HPDE6-E6E7 (cell line): ENCODE measurements at regions not wholly inside any gene's neighbourhood (a gene's known extent, or its start where the extent isn't known, plus 50 kb on each side); places are given as distances from the start of the nearest gene placed in this dataset.

Experiments
- DNase-seq: peaks from one replicate; pipeline ENCODE4 v3.0.0; 2011; ENCODE audit warnings: missing footprints; ENCODE audit errors: extremely low spot score

DNA sequence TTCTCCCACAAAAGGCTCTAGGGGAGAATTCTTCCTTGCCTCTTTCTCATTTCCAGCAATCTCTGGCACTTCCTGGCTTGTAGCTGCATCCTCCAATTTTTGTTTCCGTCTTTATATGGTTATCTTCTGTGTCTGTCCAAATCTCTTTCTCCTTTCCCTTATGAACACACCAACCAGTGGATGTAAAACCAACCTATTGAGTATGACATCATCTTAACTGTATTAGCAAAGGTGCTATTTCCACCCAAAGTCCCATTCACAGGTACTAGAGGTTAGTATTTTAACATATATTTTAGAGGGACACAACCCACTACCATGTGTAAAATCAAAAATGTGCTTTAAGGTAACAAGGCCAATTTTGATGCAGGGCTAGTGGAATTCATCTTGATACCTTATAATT lies 129.0 kb downstream of the RAP2A start:
- no peak for DNase-seq

DNA sequence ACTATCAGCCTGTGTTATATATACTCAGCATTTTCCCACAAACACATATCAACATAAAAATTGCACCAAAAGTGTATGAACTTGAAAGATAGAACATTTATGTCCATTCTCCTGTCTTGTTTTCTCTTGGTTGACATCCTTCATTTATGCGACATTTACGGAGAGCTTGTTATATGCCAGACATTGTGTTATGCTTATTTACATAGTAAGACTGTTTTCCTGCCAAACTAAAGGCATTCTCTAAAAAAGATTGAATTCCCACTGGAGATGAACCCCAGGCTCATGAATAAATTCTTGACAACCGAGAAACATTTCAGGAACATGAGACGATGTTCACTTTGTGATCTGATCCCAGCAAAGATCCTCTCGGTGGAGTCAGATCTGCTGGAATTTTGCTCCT lies 131.0 kb downstream of the RAP2A start:
- no peak for DNase-seq

DNA sequence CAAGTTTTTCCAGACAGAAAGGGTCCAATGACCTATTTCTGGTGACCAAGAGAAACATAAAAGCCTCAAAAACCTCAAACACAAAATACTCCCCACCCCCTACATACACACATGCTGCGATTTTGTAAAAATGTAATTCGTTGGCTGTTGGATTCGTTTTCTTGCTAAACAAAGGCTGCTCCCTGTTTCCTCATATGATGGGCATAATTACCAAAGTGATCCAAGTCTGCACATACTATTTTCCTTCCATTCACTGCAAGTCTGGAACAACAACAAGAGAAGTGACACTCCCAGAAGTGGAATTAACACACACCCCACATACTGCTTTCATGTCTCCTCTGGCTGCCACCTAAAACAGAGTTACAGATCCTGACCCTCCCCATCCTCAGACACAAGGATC lies 131.9 kb downstream of the RAP2A start:
- DNase-seq = no peak

DNA sequence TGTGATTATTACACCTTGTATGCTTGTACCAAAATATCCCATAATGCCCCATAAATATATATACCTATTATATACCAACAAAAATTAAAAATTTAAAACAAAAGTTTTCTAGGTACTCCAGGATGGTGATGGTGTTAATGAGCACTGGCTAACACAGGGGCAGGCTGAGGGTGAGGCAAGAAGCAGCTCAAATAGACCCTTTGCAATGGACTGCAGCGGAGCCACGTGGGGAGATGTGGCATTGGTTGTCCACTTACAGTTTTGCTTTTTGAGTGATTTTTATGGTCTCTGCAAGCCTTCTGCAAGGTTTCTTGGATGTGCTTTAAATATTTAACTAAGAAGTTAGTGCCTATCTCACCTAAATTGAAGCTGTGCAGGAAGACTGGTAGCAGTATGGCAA lies 132.9 kb downstream of the RAP2A start:
- no peak for DNase-seq

DNA sequence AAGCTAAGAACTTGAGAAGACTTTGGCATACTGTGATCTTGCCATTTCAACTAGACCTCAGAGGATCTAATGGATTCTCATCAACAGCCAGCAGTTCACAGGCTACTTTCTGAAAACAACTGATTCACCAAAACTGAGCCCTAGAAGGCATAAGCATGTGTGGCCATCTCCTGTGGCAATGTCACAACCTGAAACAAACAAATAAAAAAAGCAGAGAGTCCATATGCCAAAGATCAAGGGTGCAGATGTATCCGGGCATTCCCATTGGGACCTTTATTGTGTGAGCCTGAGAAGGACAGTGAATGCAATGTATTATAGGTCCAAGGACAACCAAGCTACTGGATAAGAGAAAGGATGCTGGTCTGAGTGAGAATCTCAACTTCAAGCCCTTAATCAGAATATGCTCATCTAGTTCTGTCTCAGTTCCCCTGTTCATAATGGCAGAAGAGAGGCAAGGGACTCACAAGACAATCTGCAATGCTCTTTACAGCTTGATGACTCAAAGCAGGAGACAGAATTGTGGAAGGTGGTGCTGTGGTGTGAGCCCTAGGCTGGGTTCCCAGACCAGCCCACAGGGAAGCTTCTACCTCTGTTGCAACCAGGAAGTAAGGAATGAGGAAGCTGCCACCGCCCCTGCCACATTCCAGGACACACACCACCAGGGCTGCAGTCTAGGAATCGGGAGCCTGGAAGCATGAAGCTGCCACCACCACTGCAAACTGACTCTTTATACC lies 133.7 kb downstream of the RAP2A start:
- peak; percentile 5 for DNase-seq

DNA sequence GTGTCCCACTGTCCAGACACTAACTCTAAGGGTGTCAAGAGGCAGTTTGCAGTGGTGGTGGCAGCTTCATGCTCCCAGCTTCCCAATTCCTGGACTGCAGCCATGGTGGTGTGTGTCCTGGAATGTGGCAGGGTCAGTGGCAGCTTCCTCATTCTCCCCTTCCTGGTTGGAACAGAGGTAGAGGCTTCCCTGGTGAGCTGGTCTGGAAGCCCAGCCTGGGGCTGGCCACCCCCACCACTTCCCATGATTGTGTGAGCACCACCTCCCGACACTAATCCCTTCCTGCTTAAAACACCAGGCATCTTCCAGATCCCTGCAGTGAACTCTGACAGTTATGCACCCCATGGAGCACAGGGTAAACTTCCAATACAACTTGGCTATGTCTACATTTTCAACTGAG lies 134.9 kb downstream of the RAP2A start:
- DNase-seq = no peak

DNA sequence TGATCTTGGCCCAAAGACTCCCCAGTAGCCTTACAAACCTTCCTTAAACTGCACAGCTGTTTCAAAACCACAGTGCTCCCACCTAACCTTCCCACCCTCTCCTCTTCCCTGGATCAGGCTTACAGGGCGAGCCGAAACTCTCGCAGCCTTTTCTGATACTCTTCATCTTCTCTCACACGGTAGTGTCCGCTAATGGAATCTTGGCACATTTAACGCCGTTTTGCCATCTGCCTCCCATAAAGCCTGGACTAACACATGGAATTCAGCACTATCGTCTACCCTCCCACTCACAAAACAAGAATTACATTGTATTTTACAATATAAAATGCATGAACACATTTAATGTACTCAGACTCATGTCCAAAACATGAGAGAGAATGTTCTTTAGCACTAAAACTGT lies 135.9 kb downstream of the RAP2A start:
- no peak for DNase-seq

DNA sequence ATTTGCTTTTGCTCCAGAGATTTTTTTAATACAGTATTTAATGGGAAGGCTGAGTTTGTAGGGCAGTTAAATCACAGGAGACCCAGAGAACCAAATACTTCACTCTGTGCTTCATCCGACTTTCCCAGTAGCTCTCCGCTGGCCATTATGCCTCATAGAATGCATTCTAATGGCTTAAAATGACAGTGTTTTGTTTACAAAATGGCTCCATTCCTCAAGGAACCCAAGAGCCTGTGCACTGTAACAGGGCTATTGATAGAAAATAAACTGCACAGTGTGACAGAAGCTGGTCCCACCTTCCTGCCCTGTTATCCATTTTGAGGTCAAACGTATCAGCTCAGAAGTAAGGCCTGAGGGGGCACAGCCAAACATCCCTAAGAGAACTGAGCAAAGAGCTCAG lies 136.5 kb downstream of the RAP2A start:
- no peak for DNase-seq

DNA sequence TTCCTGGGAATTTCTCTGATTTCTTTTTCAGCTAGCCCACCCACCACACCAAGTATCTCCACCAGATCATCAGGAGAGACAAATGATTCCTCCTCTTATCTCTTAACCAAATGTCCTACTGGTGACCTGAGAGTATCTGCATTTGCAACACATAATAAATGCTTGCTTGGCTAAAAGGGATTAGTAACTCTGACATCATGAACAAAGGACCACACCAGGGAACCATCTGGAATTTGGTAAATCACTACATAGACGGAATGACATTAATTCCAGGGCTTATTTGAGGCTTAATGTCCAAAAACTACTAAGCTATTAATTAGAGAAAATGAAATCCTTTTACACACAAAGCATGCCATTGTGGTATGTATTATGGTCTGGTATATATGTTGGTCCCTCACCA lies 139.0 kb downstream of the RAP2A start:
- no peak for DNase-seq

DNA sequence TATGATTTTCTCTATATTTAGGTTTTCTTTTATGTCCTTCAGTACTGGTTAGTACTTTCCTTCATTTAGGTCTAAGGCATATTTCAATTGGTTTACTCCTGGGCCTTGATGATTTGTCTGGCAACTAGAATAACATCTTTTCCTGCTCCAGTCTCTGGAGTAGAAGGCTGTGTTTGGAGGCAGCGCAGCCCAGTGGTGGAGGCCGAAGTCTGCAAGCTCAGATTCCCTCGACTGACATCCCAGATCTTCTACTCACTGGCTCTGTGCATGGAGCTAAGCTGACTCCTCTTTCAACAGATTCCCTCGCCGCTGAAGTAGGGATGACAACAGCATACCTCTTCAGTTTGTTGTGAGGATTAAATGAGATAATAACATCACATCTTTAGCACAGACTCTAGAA lies 141.0 kb downstream of the RAP2A start:
- DNase-seq = no peak

DNA sequence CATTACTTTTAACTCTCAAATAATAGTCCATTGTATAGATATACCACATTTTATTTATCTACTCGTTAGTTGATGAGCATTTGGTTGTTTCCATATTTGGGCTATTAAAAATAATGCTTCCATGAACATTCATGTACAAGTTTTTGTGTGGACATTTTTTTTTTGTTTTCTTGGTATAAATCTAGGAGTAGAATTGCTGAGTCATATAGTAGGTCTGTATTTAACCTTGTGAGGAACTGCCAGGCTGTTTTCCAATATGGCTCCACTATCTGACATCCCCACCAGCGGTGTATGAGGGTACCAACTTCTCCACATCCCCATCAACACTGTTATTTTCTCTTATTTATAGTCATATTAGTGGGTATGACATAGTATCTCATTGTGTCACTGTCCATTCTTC lies 143.1 kb downstream of the RAP2A start:
- no peak for DNase-seq

DNA sequence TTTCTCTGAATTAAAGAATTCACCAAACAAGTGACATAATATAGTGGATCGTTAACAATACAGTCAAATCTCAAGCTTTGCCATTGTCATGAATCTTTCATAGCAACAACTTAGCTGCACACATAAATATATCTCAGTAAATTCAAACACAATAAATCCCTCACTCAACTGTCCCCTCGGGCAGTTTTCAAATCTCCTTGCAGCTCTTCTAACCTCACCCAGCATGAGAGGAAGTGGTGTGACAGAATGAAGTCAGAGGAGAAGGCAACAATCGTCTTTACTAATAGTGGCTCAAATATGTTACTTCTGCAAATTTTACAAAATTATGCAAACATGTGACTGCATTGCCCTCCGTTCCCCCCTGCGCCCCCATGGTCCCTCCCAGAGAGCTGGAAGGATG lies 148.2 kb downstream of the RAP2A start:
- DNase-seq = no peak

DNA sequence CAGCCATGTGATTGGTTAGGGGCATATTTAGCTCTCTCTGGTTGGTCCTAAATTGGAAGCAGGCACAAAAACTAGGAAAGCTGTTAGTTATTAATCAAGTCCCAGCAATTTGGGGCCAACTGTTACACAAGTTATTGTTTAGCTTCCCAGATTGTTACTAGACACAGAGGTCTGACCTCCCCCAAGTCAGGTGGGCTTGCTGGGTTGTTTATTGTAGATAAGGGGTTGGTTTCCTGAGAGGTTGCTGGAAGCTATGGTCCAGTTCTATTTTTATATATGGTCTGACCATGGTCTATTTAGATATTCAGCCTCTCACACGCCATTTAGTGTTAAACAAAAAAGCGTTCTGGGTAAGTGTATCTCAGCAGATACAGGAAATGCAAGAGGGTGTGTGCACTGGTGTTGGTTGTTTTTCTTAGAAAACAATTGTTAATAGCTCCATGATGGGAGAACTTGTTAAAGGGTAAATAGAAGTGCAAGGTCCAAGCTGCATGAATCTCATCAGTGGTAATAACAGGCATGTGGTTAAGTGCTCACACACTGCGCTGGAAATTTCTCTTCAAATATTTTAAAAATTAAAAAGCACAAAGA lies 150.0 kb downstream of the RAP2A start:
- no peak for DNase-seq

DNA sequence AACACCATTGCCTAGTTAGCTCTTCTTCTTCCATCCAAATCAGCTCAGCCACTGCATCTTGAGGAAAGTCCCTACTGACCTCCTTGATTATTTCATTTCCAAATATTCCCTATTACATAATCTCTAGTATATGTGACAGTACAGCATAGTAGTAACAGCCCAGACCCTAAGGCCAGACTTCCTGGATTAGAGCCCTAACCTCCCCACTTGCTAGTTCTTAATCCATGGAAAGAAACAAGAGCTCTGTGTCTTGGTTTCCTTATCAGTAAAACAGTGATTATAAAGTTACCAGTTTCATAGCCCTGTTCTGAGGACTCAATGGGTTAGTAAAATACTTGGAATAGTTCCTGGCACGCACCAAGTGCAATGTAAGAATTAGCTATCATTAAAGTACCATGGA lies 153.0 kb downstream of the RAP2A start:
- no peak for DNase-seq

DNA sequence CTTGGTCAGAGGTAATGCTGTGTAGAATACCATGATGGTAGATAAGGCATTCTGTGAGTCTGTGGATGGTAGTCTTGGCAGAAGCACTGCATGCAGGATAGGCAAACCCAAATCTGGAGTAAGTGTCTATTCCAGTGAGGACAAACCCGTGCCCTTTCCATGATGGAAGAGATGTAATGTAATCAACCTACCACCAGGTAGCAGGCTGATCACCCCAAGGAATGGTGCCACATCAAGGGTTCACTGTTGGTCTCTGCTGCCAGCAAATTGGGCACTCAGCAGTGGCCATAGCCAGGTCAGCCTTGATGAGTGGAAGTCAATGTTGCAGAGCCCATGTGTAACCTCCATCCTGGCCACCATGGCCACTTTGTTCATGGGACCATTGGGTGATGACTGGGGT lies 155.0 kb downstream of the RAP2A start:
- DNase-seq = no peak

DNA sequence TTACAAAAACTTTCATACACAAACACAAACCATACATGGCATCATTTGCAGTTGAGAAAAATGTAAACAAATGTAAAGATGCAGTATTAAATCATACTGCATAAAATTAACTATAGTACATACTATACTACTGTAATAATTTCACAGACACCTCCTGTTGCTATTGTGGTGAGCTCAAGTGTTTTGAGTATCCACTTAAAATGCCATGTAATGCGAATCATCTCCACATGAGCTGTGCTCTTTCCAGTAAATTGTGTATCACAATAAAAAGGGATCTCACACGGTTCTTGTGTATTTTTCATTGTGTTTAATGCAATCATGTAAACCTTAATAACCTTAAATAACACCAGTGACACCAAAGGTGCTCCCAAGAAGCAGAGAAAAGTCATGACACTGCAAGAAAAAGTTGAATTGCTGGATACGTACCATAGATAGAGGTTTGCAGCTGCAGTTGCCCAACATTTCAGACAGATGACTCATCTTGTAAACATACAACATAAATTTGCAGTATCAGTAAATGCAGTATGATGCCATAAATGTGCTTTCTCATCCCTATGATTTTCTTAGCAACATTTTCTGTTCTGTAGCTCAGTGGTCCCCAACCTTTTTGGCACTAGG lies 166.6 kb downstream of the RAP2A start:
- DNase-seq = no peak

DNA sequence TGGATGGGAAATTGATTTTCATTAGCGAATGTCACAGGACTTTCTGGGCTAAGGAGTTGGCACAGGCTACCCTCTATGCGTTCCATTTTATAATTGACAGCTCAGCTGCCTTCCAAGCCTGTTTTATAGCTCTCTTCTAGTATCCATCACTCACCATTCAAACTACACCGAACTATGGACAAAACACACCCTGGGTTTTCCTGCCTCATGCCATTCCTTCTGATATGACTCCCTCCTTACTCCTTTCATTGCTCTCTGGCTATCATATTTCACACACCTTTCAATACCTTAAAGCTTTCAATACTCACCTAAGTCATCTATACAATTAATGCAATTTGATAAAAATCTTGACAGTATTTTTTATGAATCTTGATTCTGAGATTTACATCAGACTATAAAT lies 181.3 kb downstream of the RAP2A start:
- no peak for DNase-seq

DNA sequence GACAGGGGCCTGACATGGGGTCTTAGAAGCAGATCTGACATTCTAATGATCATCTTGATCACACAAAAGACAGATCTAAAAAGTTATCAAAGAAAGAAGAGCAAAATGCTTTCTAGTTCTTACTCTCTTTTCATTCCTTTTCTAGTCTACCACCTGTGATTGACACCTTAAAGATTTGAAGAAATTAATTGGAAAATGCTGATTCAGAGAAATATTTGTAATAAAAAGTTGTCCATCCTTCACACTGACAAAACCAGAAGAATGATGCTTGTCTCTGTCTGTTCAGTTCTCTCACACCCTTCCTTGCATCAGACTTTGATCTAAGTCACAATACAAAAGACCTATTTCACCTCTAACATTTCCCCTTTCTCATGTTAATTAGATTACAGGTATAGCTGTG lies 182.4 kb downstream of the RAP2A start:
- DNase-seq = no peak

DNA sequence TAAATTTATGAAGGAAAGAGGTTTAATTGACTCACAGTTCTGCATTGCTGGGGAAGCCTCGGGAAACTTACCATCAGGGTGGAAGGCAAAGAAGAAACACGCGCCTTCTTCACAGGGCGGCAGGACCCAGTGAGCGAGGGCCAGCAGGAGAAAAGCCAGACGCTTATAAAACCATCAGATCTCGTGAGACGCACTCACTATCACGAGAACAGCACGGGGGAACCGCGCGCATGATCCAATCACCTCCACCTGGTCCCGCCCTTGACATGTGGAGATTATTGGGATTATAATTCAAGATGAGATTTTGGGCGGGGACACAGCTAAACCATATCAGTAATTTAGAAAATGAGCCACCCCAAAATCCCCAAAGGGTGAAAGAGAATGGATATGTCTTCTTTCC lies 187.1 kb downstream of the RAP2A start:
- DNase-seq = no peak

DNA sequence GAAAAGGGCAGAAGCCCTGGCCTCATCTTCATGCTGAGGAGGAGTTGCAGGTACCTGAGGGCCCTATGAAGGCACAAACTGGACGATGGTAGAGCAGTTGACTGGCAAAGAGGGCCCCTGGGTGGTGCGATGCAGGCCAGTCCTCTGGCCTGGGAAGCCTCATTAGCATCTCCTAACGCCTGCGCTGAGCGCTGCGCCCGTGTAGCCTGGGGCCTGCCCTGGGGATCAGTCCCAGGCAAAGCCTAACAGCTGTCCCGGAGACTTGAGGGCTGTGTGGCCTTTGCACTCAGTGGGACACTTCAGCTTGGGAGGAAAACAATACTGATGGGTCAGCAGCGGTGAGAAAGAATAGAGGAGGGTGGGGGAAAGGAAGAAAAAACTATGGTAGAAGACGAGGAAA lies 187.7 kb downstream of the RAP2A start:
- no peak for DNase-seq

DNA sequence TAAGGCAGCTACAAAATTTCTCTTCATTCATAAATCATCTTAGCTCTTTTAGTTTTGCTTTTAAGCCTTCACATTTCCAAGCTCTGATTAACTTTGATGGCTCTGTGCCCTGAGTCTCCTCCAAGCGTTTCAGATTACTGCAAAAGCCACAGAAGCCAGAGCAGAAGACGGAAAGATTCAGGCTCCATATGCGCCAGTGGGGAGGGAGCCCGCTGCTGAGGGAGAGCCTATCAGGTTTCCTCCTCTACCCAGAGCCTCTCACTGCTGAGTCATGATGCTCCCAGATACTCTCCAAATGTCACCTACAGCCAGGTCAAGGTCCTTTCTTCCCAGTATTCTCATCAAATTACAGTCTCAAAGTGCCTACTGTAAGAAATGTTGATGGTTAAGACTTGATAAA lies 193.6 kb downstream of the RAP2A start:
- no peak for DNase-seq

DNA sequence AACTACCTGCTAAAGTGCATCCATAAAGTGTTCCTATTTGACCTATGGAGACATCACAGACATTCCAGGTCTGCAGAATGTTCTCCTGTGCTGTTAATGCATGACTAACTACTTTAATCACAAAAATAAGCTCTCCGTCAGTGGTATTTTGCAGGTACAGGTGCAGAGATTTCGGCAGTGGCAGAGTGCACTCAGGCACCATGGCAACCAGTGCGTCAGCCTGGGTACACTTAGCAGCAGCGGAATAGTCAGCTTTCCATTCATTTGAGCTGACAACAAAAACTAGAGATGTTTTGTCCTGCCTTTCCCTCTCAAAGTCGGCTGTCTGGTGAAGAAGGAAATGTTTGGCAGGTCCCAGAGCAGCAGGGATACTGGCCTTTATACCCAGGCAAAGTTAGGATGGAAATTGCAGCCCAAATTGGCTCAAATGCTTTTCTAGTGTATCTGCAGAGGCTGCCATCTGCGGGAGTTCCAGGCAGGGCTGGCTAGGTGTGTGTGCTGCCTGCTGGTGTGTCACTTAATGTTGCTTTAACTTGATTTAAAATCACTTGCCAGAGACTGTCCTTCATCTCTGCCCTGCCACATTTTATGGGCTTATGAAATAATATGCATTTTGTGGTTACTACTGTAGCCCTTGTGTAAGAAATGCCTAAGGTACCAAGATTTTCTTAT lies 195.8 kb downstream of the RAP2A start:
- no peak for DNase-seq

DNA sequence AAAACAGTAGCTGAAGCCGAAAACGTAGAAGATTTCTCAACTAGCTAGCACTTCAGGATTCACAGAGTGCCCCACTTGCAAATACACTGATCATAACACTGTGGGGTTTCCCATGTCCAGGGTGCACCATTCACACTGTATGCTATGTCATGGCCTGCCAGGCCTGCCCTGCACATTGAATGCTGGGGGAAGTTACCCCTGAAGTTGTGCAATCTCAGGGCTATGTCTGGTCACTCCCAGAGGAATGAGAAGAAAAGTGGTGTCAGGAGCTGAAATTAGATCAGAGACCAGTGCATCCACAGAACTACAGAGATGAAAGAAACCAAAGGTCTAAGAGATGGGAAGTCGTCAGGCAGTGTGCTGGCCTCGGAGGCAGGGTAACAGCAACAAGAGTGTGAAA lies 196.8 kb downstream of the RAP2A start:
- DNase-seq = no peak
